22Rv1 (cell line): ENCODE measurements at regions not wholly inside any gene's neighbourhood (a gene's known extent, or its start where the extent isn't known, plus 50 kb on each side); places are given as distances from the start of the nearest gene placed in this dataset.

ENCODE experiments used
- CTCF ChIP-seq: fragments of 450-650 bp; IDR thresholded peaks from 2 replicates; pipeline ENCODE4 v1.5.1; 2017; ENCODE audit warnings: mild to moderate bottlenecking
- ZFX ChIP-seq: fragments of 450-650 bp; IDR thresholded peaks from 2 replicates; pipeline ENCODE4 v1.6.1; 2017; ENCODE audit warnings: antibody characterized with exemption, borderline replicate concordance

- TF ChIP-seq CTCF: no peak
- TF ChIP-seq ZFX: no peak
These were observed 131.8 kb upstream of the DAP start for GRCh38 chr5:10892911-10893215.
